ENCODE measurements at regions not wholly inside any gene's neighbourhood (a gene's known extent, or its start where the extent isn't known, plus 50 kb on each side); places are given as distances from the start of the nearest gene placed in this dataset.

GRCh38 chr1:91133248-91133647 lies 111.4 kb upstream of the ZNF644 start:
- DNase-seq (ENCODE audit: low read depth in 2 of 2): no peak
- TF ChIP-seq, protein P1, sequence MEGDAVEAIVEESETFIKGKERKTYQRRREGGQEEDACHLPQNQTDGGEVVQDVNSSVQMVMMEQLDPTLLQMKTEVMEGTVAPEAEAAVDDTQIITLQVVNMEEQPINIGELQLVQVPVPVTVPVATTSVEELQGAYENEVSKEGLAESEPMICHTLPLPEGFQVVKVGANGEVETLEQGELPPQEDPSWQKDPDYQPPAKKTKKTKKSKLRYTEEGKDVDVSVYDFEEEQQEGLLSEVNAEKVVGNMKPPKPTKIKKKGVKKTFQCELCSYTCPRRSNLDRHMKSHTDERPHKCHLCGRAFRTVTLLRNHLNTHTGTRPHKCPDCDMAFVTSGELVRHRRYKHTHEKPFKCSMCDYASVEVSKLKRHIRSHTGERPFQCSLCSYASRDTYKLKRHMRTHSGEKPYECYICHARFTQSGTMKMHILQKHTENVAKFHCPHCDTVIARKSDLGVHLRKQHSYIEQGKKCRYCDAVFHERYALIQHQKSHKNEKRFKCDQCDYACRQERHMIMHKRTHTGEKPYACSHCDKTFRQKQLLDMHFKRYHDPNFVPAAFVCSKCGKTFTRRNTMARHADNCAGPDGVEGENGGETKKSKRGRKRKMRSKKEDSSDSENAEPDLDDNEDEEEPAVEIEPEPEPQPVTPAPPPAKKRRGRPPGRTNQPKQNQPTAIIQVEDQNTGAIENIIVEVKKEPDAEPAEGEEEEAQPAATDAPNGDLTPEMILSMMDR (IDR thresholded peaks at IDR 0.05; ENCODE audit: low read depth, low read length): no peak
- no peak overlapping the region for H3K4me3 ChIP-seq (replicated peaks in 1 of 2; ENCODE audit: low read depth in 2 of 2, low read length in 2 of 2)

DNA sequence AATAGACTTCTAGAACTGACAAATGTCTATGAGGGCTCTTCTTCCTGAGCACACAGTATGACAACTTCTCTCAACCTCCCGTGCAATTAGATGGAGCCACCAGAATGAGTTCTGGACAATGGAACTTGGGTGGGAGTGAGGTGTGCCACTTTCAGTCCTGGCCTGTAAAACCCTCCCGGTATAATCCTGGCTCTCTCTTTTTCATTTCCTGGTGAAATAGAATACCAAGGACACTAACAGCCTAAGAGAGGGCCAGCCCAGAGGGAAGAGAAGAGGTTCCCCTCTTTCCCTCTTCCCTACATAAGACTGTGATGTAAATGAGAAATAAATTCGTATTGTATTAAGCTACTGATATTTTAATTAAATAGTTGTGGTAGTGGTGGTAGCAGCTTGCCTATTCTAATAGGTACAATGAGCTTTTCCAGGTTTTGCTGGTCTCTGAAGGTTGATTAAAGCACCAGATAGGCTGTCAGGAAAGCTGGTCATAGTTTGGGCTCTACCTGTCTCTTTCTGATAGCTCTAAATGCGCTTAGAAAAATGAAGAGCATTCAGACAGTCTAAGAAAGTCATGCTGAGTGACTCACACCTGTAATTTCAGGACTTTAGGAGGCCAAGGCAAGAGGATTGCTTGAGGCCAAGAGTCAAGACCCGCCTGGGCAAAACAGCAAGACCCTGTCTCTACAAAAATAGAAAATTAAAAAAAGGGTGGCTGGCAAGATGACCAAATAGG lies 108.6 kb upstream of the ZNF644 start:
- H3K4me3 ChIP-seq (replicated peaks in 1 of 2; ENCODE audit: low read depth in 2 of 2, low read length in 2 of 2): no peak overlapping the region
- TF ChIP-seq, protein P1 (IDR thresholded peaks at IDR 0.05; ENCODE audit: low read depth, low read length): no peak
- DNase-seq (ENCODE audit: low read depth in 2 of 2): no peak

GRCh38 chr1:91129458-91129857 lies 107.6 kb upstream of the ZNF644 start:
- TF ChIP-seq, protein P1 (IDR thresholded peaks at IDR 0.05; ENCODE audit: low read depth, low read length): no peak
- no peak for DNase-seq (ENCODE audit: low read depth in 2 of 2)
- no peak overlapping the region for H3K4me3 ChIP-seq (replicated peaks in 1 of 2; ENCODE audit: low read depth in 2 of 2, low read length in 2 of 2)

- TF ChIP-seq, protein P1 (IDR thresholded peaks at IDR 0.05; ENCODE audit: low read depth, low read length): no peak
- H3K4me3 ChIP-seq (replicated peaks in 1 of 2; ENCODE audit: low read depth in 2 of 2, low read length in 2 of 2): no peak overlapping the region
- DNase-seq (ENCODE audit: low read depth in 2 of 2): no peak
Observed at GRCh38 chr1:91129017-91129416, 107.2 kb upstream of the ZNF644 start.

GRCh38 chr1:91124989-91125417 lies 103.2 kb upstream of the ZNF644 start:
- no peak overlapping the region for H3K4me3 ChIP-seq (replicated peaks in 1 of 2; ENCODE audit: low read depth in 2 of 2, low read length in 2 of 2)
- TF ChIP-seq, protein P1 (IDR thresholded peaks at IDR 0.05; ENCODE audit: low read depth, low read length): no peak
- no peak for DNase-seq (ENCODE audit: low read depth in 2 of 2)

GRCh38 chr1:91124290-91124985 lies 102.6 kb upstream of the ZNF644 start:
- TF ChIP-seq, protein P1 (IDR thresholded peaks at IDR 0.05; ENCODE audit: low read depth, low read length): no peak
- DNase-seq (ENCODE audit: low read depth in 2 of 2): no peak

More at GRCh38 chr1:91124290-91124985, 102.6 kb upstream of the ZNF644 start:
- H3K4me3 ChIP-seq (replicated peaks in 1 of 2; ENCODE audit: low read depth in 2 of 2, low read length in 2 of 2): no peak overlapping the region
